ENCODE measurements at regions not wholly inside any gene's neighbourhood (a gene's known extent, or its start where the extent isn't known, plus 50 kb on each side); places are given as distances from the start of the nearest gene placed in this dataset.

DNA sequence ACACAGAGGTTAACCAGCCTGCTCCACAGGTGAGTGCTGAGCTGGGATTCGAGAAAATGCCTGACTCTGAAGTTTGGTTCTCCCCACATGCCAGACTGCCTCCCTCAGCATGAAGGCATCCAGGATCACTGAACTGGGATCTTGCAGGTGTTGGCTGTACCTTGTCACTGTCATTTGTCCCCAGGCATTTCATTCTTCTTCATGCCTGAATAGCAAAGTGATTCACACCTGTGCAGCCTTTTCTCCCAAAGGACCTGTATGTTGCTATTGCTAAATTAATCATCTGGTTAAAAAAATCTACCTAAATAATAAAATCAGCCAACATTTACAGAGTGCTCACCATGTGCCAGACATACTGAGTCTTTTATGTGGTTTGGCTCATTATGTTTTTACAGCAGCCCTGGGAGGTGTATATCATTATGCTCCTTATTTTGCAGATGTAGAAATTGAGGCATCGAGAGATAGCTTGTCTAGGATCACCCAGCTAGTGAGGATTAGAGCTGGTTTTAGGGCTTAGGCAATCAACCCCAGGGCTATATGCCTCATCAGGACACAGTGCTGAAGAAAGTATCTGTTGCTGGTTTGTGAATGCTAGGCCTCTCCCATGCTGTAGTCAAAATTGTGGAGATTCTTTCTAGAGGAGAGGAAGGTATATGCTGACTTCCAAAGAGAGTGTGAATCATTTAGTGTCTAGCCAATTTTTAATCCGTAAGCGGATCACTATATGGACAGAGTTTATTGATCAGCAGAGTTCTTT lies 204.4 kb downstream of the HIPK3 start:
- TF ChIP-seq, protein P1, sequence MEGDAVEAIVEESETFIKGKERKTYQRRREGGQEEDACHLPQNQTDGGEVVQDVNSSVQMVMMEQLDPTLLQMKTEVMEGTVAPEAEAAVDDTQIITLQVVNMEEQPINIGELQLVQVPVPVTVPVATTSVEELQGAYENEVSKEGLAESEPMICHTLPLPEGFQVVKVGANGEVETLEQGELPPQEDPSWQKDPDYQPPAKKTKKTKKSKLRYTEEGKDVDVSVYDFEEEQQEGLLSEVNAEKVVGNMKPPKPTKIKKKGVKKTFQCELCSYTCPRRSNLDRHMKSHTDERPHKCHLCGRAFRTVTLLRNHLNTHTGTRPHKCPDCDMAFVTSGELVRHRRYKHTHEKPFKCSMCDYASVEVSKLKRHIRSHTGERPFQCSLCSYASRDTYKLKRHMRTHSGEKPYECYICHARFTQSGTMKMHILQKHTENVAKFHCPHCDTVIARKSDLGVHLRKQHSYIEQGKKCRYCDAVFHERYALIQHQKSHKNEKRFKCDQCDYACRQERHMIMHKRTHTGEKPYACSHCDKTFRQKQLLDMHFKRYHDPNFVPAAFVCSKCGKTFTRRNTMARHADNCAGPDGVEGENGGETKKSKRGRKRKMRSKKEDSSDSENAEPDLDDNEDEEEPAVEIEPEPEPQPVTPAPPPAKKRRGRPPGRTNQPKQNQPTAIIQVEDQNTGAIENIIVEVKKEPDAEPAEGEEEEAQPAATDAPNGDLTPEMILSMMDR (IDR thresholded peaks at IDR 0.05): no peak
- TF ChIP-seq EP300 (IDR thresholded peaks at IDR 0.05) (no peak), POLR2A (IDR thresholded peaks at IDR 0.05) (no peak), POLR2AphosphoS5 (IDR thresholded peaks at IDR 0.05) (no peak)
